HG03175 (cell line): ENCODE measurements at regions not wholly inside any gene's neighbourhood (a gene's known extent, or its start where the extent isn't known, plus 50 kb on each side); places are given as distances from the start of the nearest gene placed in this dataset.
"Not testable (repeated sequence)": the region's sequence is repeated elsewhere in the genome, so short reads cannot be mapped to it uniquely, and the experiment has no call there.

Experiments
- ATAC-seq: cut with Tn5 transposase; IDR thresholded peaks from one replicate; pipeline ENCODE4 v1.9.1; 2021; ENCODE audit warnings: mild to moderate bottlenecking, moderate library complexity; ENCODE audit not compliant: unreplicated experiment

GRCh38 chr1:99441299-99442095 lies 177.2 kb downstream of the PLPPR4 start:
- no peak for ATAC-seq

- not testable (repeated sequence) for ATAC-seq
Measured at GRCh38 chr1:99444211-99444927, 180.1 kb downstream of the PLPPR4 start.

- no peak for ATAC-seq
Measured at GRCh38 chr1:99445071-99445470, 180.8 kb downstream of the PLPPR4 start.

GRCh38 chr1:99445486-99445885 lies 181.2 kb downstream of the PLPPR4 start:
- ATAC-seq = no peak

GRCh38 chr1:99447721-99448120 lies 183.4 kb downstream of the PLPPR4 start:
- no peak for ATAC-seq

GRCh38 chr1:99455760-99456159 lies 190.2 kb upstream of the PALMD start:
- ATAC-seq = no peak

- ATAC-seq = no peak
Measured at GRCh38 chr1:99456536-99456935, 189.4 kb upstream of the PALMD start.

GRCh38 chr1:99457381-99458165 lies 188.3 kb upstream of the PALMD start:
- no peak for ATAC-seq

- no peak for ATAC-seq
Measured at GRCh38 chr1:99461499-99461898, 184.4 kb upstream of the PALMD start.

GRCh38 chr1:99464738-99465137 lies 181.2 kb upstream of the PALMD start:
- ATAC-seq = no peak

GRCh38 chr1:99465176-99465900 lies 180.6 kb upstream of the PALMD start:
- ATAC-seq = no peak

- ATAC-seq = no peak
Measured at GRCh38 chr1:99467645-99468044, 178.3 kb upstream of the PALMD start.

- ATAC-seq = no peak
Measured at GRCh38 chr1:99469550-99469971, 176.4 kb upstream of the PALMD start.

GRCh38 chr1:99472893-99473292 lies 173.0 kb upstream of the PALMD start:
- ATAC-seq = no peak

GRCh38 chr1:99474350-99474893 lies 171.5 kb upstream of the PALMD start:
- no peak for ATAC-seq

GRCh38 chr1:99476058-99476457 lies 169.9 kb upstream of the PALMD start:
- ATAC-seq = no peak

- ATAC-seq = peak; percentile 81
Measured at GRCh38 chr1:99481391-99481996, 164.4 kb upstream of the PALMD start.

- ATAC-seq = no peak
Measured at GRCh38 chr1:99482286-99482685, 163.6 kb upstream of the PALMD start.

GRCh38 chr1:99482750-99483149 lies 163.2 kb upstream of the PALMD start:
- ATAC-seq = no peak

- no peak for ATAC-seq
Measured at GRCh38 chr1:99490031-99490430, 155.9 kb upstream of the PALMD start.
